Ishikawa (cell line): ENCODE measurements at regions not wholly inside any gene's neighbourhood (a gene's known extent, or its start where the extent isn't known, plus 50 kb on each side); places are given as distances from the start of the nearest gene placed in this dataset.

Source experiments
- CEBPB ChIP-seq: IDR thresholded peaks from 2 replicates; pipeline ENCODE4 v1.6.1; 2012
- CREB1 ChIP-seq: IDR thresholded peaks from 2 replicates; pipeline ENCODE4 v1.6.1; 2012; ENCODE audit warnings: low read depth
- EGR1 ChIP-seq: IDR thresholded peaks from 2 replicates; pipeline ENCODE4 v1.6.1; 2012
- EP300 ChIP-seq: IDR thresholded peaks from 2 replicates; pipeline ENCODE4 v1.6.1; 2012; ENCODE audit warnings: borderline replicate concordance
- FOXM1 ChIP-seq: IDR thresholded peaks from 2 replicates; pipeline ENCODE4 v1.6.1; 2012; ENCODE audit warnings: low read depth, borderline replicate concordance
- NFIC ChIP-seq: IDR thresholded peaks from 2 replicates; pipeline ENCODE4 v1.6.1; 2012
- RAD21 ChIP-seq: IDR thresholded peaks from 2 replicates; pipeline ENCODE4 v1.6.1; 2012; ENCODE audit warnings: low read depth
- TAF1 ChIP-seq: IDR thresholded peaks from 2 replicates; pipeline ENCODE4 v1.6.1; 2012; ENCODE audit warnings: low read depth, mild to moderate bottlenecking
- TCF12 ChIP-seq: IDR thresholded peaks from 2 replicates; pipeline ENCODE4 v1.6.1; 2012; ENCODE audit warnings: low read depth
- TEAD4 ChIP-seq: IDR thresholded peaks from 2 replicates; pipeline ENCODE4 v1.6.1; 2012
- YY1 ChIP-seq: IDR thresholded peaks from 2 replicates; pipeline ENCODE4 v1.6.1; 2012; ENCODE audit warnings: low read depth
- ZBTB7A ChIP-seq: IDR thresholded peaks from 2 replicates; pipeline ENCODE4 v1.6.1; 2012; ENCODE audit warnings: low read depth
- TF ChIP-seq, protein P1 (sequence below): IDR thresholded peaks from 2 replicates; pipeline ENCODE4 v1.6.1; 2012
- TF ChIP-seq, protein P2 (sequence below): IDR thresholded peaks from 2 replicates; pipeline ENCODE4 v1.6.1; 2012; ENCODE audit warnings: low read depth, mild to moderate bottlenecking
- TF ChIP-seq, protein P3 (sequence below): IDR thresholded peaks from 2 replicates; pipeline ENCODE4 v1.6.1; 2012

DNA sequence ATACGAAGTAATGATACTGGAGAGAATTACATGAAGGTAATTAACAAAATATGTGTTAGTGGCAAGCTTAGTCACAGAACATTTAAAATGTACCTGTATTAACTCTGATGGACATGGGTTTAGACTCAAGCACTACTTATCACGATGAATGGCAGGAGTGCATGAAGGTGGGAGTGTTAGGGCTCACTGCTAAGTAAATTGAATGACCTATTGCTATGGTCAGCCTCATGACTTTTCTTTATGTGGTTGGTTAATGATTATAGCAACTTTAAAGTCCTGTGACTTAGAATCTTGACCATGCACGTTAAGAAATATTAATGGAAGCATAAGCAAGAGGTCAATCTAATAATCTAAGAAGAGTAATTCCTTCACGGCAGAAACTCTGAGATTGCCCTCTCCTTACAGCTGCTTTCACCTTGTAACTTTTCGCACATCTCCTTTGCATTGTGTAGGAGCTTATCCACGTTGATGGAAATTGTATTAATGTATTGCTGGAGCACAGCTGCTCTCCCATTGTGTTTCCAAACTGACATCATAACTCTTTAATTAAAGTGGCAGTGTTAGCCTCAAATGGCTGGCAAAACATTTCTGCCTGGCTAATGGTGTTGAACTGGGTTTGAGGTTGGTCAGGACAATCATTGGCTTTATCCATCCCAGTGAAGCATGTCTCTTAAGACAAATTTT, 114.5 kb downstream of the RXFP2 start:
- TF ChIP-seq CREB1 (no peak), YY1 (no peak), ZBTB7A (no peak), EGR1 (no peak), TCF12 (no peak), TAF1 (no peak)
- TF ChIP-seq, protein P1, sequence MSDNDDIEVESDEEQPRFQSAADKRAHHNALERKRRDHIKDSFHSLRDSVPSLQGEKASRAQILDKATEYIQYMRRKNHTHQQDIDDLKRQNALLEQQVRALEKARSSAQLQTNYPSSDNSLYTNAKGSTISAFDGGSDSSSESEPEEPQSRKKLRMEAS: no peak
- TF ChIP-seq, protein P2, sequence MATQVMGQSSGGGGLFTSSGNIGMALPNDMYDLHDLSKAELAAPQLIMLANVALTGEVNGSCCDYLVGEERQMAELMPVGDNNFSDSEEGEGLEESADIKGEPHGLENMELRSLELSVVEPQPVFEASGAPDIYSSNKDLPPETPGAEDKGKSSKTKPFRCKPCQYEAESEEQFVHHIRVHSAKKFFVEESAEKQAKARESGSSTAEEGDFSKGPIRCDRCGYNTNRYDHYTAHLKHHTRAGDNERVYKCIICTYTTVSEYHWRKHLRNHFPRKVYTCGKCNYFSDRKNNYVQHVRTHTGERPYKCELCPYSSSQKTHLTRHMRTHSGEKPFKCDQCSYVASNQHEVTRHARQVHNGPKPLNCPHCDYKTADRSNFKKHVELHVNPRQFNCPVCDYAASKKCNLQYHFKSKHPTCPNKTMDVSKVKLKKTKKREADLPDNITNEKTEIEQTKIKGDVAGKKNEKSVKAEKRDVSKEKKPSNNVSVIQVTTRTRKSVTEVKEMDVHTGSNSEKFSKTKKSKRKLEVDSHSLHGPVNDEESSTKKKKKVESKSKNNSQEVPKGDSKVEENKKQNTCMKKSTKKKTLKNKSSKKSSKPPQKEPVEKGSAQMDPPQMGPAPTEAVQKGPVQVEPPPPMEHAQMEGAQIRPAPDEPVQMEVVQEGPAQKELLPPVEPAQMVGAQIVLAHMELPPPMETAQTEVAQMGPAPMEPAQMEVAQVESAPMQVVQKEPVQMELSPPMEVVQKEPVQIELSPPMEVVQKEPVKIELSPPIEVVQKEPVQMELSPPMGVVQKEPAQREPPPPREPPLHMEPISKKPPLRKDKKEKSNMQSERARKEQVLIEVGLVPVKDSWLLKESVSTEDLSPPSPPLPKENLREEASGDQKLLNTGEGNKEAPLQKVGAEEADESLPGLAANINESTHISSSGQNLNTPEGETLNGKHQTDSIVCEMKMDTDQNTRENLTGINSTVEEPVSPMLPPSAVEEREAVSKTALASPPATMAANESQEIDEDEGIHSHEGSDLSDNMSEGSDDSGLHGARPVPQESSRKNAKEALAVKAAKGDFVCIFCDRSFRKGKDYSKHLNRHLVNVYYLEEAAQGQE: no peak
- TF ChIP-seq, protein P3, sequence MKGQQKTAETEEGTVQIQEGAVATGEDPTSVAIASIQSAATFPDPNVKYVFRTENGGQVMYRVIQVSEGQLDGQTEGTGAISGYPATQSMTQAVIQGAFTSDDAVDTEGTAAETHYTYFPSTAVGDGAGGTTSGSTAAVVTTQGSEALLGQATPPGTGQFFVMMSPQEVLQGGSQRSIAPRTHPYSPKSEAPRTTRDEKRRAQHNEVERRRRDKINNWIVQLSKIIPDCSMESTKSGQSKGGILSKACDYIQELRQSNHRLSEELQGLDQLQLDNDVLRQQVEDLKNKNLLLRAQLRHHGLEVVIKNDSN: no peak

DNA sequence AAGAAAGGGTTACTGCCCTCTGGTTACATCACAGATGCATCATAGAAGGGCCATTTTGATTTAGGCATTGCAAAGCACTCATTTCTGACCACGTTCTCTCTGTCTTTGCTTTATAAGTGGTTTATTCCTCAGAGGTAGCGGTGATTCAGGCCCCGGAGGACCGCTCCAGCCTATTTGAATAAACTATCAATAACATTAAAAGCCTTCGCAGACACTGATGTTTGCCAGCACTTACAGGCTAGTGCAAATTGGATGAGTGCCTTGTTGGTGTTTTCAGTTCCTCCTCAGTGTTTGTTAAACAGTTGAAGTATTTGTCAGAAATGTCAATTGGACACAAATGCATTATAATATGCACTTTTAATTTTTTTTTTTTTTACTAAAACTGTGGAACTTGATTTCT, 120.2 kb downstream of the RXFP2 start:
- TF ChIP-seq CREB1 (no peak), TCF12 (no peak), EP300 (no peak), CEBPB (no peak), YY1 (no peak), ZBTB7A (no peak), EGR1 (no peak), TAF1 (no peak), RAD21 (no peak)
- TF ChIP-seq, protein P3: no peak
- TF ChIP-seq, protein P1: no peak

DNA sequence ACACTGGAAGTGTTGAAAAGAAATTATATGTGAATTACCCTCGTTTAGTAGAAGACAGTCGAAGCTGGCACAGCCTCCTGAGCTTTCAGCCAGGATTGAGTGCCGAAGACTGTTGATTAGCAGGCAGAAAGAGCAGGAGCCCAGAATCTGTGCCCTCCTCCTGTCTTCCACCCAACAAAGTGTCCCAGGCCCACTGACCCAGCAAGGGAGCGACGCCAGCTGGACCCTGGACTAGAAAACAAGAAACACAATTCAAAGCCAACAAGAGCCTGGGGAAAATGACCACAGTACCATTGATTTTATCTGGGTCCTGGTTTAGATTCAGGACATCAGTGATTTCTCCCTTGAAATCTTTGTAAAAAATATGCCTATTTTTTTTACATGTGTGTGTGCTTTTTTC, 120.7 kb downstream of the RXFP2 start:
- no peak for TF ChIP-seq TCF12
- no peak for TF ChIP-seq TAF1
- TF ChIP-seq EP300: no peak
- TF ChIP-seq CREB1: no peak
- TF ChIP-seq, protein P2: no peak
- TF ChIP-seq TEAD4: no peak
- no peak for TF ChIP-seq CEBPB
- TF ChIP-seq, protein P1: no peak

DNA sequence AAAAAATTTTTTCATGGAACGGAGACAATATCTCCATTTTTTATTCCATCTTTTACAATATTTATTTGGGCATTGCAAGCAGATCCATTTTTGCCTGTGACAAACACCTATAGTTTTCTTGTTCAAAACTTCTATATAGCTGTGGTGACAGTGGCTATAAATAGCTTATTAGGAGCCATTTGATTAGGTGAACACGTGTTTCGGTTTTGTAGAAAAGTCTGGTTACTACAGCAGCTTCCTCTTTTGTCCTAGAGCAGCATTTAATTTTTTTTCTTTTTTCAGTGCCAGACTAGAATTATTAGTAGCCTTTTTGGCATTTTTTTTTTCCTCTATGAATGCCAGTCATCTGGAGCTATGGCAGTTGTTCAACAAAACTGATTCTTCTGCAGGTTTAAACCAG, 123.5 kb downstream of the RXFP2 start:
- TF ChIP-seq CEBPB: no peak
- TF ChIP-seq FOXM1: no peak
- TF ChIP-seq TEAD4: no peak
- TF ChIP-seq NFIC: no peak
- no peak for TF ChIP-seq TCF12
- TF ChIP-seq YY1: no peak
- TF ChIP-seq CREB1: no peak
- no peak for TF ChIP-seq ZBTB7A
- TF ChIP-seq TAF1: no peak
- TF ChIP-seq, protein P2: no peak
- TF ChIP-seq, protein P3: no peak
- TF ChIP-seq RAD21: no peak
- no peak for TF ChIP-seq EP300
- TF ChIP-seq, protein P1: no peak
- TF ChIP-seq EGR1: no peak
